Memory B cell (primary cell): ENCODE measurements at regions not wholly inside any gene's neighbourhood (a gene's known extent, or its start where the extent isn't known, plus 50 kb on each side); places are given as distances from the start of the nearest gene placed in this dataset.
"Not testable (repeated sequence)": the region's sequence is repeated elsewhere in the genome, so short reads cannot be mapped to it uniquely, and the experiment has no call there.

Source experiments
- ATAC-seq: fragments of 150-1000 bp; cut with Tn5 transposase; 2 replicates; pipeline ENCODE4 v1.10.0; 2021; ENCODE audit warnings: low read depth, mild to moderate bottlenecking, moderate library complexity
- DNase-seq, 2 donors: peaks; one replicate each; pipeline ENCODE4 v3.0.0; 2022; ENCODE audit warnings: low spot score in 2 of 2
- H3K27ac Mint-ChIP-seq: one replicate; pipeline ENCODE4 v1.8.0; 2022; ENCODE audit warnings: mild to moderate bottlenecking, moderate library complexity, mixed read lengths
- H3K27me3 Mint-ChIP-seq: one replicate; pipeline ENCODE4 v1.8.0; 2022; ENCODE audit warnings: mixed read lengths
- H3K36me3 Mint-ChIP-seq: one replicate; pipeline ENCODE4 v1.8.0; 2022; ENCODE audit warnings: mild to moderate bottlenecking, mixed read lengths
- H3K4me1 Mint-ChIP-seq: one replicate; pipeline ENCODE4 v1.8.0; 2022; ENCODE audit warnings: mixed read lengths
- H3K4me3 Mint-ChIP-seq: one replicate; pipeline ENCODE4 v1.8.0; 2022; ENCODE audit warnings: mild to moderate bottlenecking, moderate library complexity, mixed read lengths
- H3K9me3 Mint-ChIP-seq: one replicate; pipeline ENCODE4 v1.8.0; 2022; ENCODE audit warnings: mixed read lengths

GRCh38 chrX:13487731-13488505 is 81.5 kb upstream of the EGFL6 start:
- Mint-ChIP-seq H3K27ac (peak overlapping the region; percentile 88), H3K4me1 (peaks cover 8% of the 10 kb centered on the region), H3K9me3 (no peaks in the 10 kb centered on the region), H3K27me3 (no peaks in the 10 kb centered on the region), H3K4me3 (no peak overlapping the region), H3K36me3 (peaks cover 2% of the 10 kb centered on the region)
- peak; percentile 36 to 47 for DNase-seq
- ATAC-seq: peak; percentile 67

- ATAC-seq (no peak), DNase-seq (no peak)
- H3K27me3 Mint-ChIP-seq: no peaks in the 10 kb centered on the region
- no peaks in the 10 kb centered on the region for H3K9me3 Mint-ChIP-seq
- H3K27ac Mint-ChIP-seq: peak overlapping the region; percentile 24
- no peak overlapping the region for H3K4me3 Mint-ChIP-seq
- H3K4me1 Mint-ChIP-seq: peaks cover 8% of the 10 kb centered on the region
- H3K36me3 Mint-ChIP-seq: peaks cover 2% of the 10 kb centered on the region
These were observed 84.2 kb upstream of the EGFL6 start for GRCh38 chrX:13485167-13485566.

- Mint-ChIP-seq H3K27ac (no peak overlapping the region), H3K27me3 (no peaks in the 10 kb centered on the region)
These were observed 85.6 kb upstream of the EGFL6 start for GRCh38 chrX:13483773-13484172.

GRCh38 chrX:13482746-13483541 is 86.5 kb upstream of the EGFL6 start:
- H3K36me3 Mint-ChIP-seq: peaks cover 2% of the 10 kb centered on the region
- no peaks in the 10 kb centered on the region for H3K27me3 Mint-ChIP-seq
- no peak overlapping the region for H3K4me3 Mint-ChIP-seq
- H3K9me3 Mint-ChIP-seq: no peaks in the 10 kb centered on the region
- DNase-seq: no peak
- no peak overlapping the region for H3K27ac Mint-ChIP-seq
- H3K4me1 Mint-ChIP-seq: peaks cover 13% of the 10 kb centered on the region
- no peak for ATAC-seq

More at GRCh38 chrX:13483773-13484172, 85.6 kb upstream of the EGFL6 start:
- Mint-ChIP-seq H3K4me1 (peaks cover 13% of the 10 kb centered on the region), H3K4me3 (no peak overlapping the region), H3K36me3 (peaks cover 2% of the 10 kb centered on the region), H3K9me3 (no peaks in the 10 kb centered on the region)
- no peak for DNase-seq
- no peak for ATAC-seq

- not testable (repeated sequence) for H3K27me3 Mint-ChIP-seq
These were observed 88.6 kb upstream of the EGFL6 start for GRCh38 chrX:13480780-13481179.

GRCh38 chrX:13479452-13479813 is 90.0 kb upstream of the EGFL6 start:
- Mint-ChIP-seq H3K27ac (no peak overlapping the region), H3K4me3 (no peak overlapping the region), H3K27me3 (no peaks in the 10 kb centered on the region), H3K4me1 (peaks cover 6% of the 10 kb centered on the region), H3K9me3 (no peaks in the 10 kb centered on the region), H3K36me3 (no peaks in the 10 kb centered on the region)
- ATAC-seq (no peak), DNase-seq (no peak)

More at GRCh38 chrX:13480780-13481179, 88.6 kb upstream of the EGFL6 start:
- H3K36me3 Mint-ChIP-seq, H3K9me3 Mint-ChIP-seq, DNase-seq, ATAC-seq, H3K4me3 Mint-ChIP-seq, H3K27ac Mint-ChIP-seq, H3K4me1 Mint-ChIP-seq: not testable (repeated sequence)

GRCh38 chrX:13478740-13479451 is 90.5 kb upstream of the EGFL6 start:
- Mint-ChIP-seq H3K9me3 (no peaks in the 10 kb centered on the region), H3K27me3 (no peaks in the 10 kb centered on the region), H3K4me1 (peaks cover 10% of the 10 kb centered on the region), H3K27ac (no peak overlapping the region), H3K36me3 (peaks cover 2% of the 10 kb centered on the region), H3K4me3 (no peak overlapping the region)
- no peak for DNase-seq
- ATAC-seq: no peak

GRCh38 chrX:13476384-13476783 is 93.0 kb upstream of the EGFL6 start:
- DNase-seq (no peak), ATAC-seq (no peak)
- Mint-ChIP-seq H3K9me3 (no peaks in the 10 kb centered on the region), H3K4me1 (peaks cover 18% of the 10 kb centered on the region), H3K27me3 (no peaks in the 10 kb centered on the region), H3K36me3 (peaks cover 2% of the 10 kb centered on the region), H3K27ac (no peak overlapping the region), H3K4me3 (no peak overlapping the region)

GRCh38 chrX:13474164-13474516 is 95.3 kb upstream of the EGFL6 start:
- Mint-ChIP-seq H3K27me3 (no peaks in the 10 kb centered on the region), H3K4me3 (peak overlapping the region; percentile 75), H3K4me1 (peaks cover 24% of the 10 kb centered on the region), H3K9me3 (no peaks in the 10 kb centered on the region), H3K36me3 (peaks cover 2% of the 10 kb centered on the region), H3K27ac (peak overlapping the region; percentile 91)
- DNase-seq: peak in 1 of 2 donors; percentile 11
- ATAC-seq: peak; percentile 73

- Mint-ChIP-seq H3K36me3 (peaks cover 2% of the 10 kb centered on the region), H3K4me3 (peak overlapping the region; percentile 75), H3K27ac (peak overlapping the region; percentile 91), H3K4me1 (peaks cover 23% of the 10 kb centered on the region), H3K9me3 (no peaks in the 10 kb centered on the region), H3K27me3 (no peaks in the 10 kb centered on the region)
- DNase-seq (peak in 1 of 2 donors; percentile 7), ATAC-seq (peak; percentile 83)
These were observed 95.8 kb upstream of the EGFL6 start for GRCh38 chrX:13473442-13474163.

GRCh38 chrX:13472975-13473374 is 96.4 kb upstream of the EGFL6 start:
- peaks cover 3% of the 10 kb centered on the region for H3K36me3 Mint-ChIP-seq
- peak overlapping the region; percentile 13 for H3K4me3 Mint-ChIP-seq
- peaks cover 23% of the 10 kb centered on the region for H3K4me1 Mint-ChIP-seq
- no peaks in the 10 kb centered on the region for H3K9me3 Mint-ChIP-seq
- H3K27ac Mint-ChIP-seq: peak overlapping the region; percentile 91
- ATAC-seq (no peak), DNase-seq (no peak)
- H3K27me3 Mint-ChIP-seq: no peaks in the 10 kb centered on the region

- Mint-ChIP-seq H3K27me3 (no peaks in the 10 kb centered on the region), H3K4me3 (no peak overlapping the region), H3K9me3 (no peaks in the 10 kb centered on the region), H3K4me1 (peaks cover 23% of the 10 kb centered on the region), H3K36me3 (peaks cover 3% of the 10 kb centered on the region), H3K27ac (peak overlapping the region; percentile 11)
- ATAC-seq (no peak), DNase-seq (no peak)
These were observed 98.1 kb upstream of the EGFL6 start for GRCh38 chrX:13471269-13471668.

- Mint-ChIP-seq H3K36me3 (peaks cover 3% of the 10 kb centered on the region), H3K27ac (no peak overlapping the region), H3K4me3 (no peak overlapping the region), H3K4me1 (peaks cover 23% of the 10 kb centered on the region), H3K9me3 (no peaks in the 10 kb centered on the region), H3K27me3 (no peaks in the 10 kb centered on the region)
- DNase-seq: no peak
- ATAC-seq: no peak
These were observed 98.8 kb upstream of the EGFL6 start for GRCh38 chrX:13470685-13470977.
